IMR-90 (cell line): ENCODE measurements at regions not wholly inside any gene's neighbourhood (a gene's known extent, or its start where the extent isn't known, plus 50 kb on each side); places are given as distances from the start of the nearest gene placed in this dataset.
"Not testable (repeated sequence)": the region's sequence is repeated elsewhere in the genome, so short reads cannot be mapped to it uniquely, and the experiment has no call there.

Source experiments
- ATAC-seq: fragments of 200-7000 bp; cut with Tn5 transposase; 2 replicates; pipeline ENCODE4 v1.9.1; 2020; ENCODE audit warnings: low read depth, mild to moderate bottlenecking, moderate library complexity
- BruUV-seq: library from RNA; stranded (reverse); fragments of 400-500 nt; replicated peaks from 2 replicates; lab custom pipeline; 2021; lab: Mats Ljungman, UMichigan
- CTCF ChIA-PET: fragments of 300-600 bp; formaldehyde crosslinking; extraction: SDS; loops from one replicate; lab custom pipeline; 2021; ENCODE audit warnings: antibody characterized with exemption; lab: Yijun Ruan, JAX
- POLR2A ChIA-PET: fragments of 300-600 bp; sonication (Branson Sonifier 250); formaldehyde crosslinking; loops from one replicate; lab custom pipeline; 2022; ENCODE audit warnings: antibody characterized with exemption; ENCODE audit not compliant: unreplicated experiment; lab: Charles Lee
- DNase-seq: peaks from one replicate; pipeline ENCODE4 v3.0.0; 2013
- H2AFZ ChIP-seq: replicated peaks from 2 replicates; pipeline ENCODE3; 2013; ENCODE audit warnings: low read length, mild to moderate bottlenecking; ENCODE audit not compliant: poor library complexity
- H2AK5ac ChIP-seq: 2 replicates; pipeline ENCODE4 v1.6.1; 2013; ENCODE audit warnings: low read depth, low read length, inconsistent platforms
- H2AK9ac ChIP-seq: replicated peaks from 2 replicates; pipeline ENCODE3; 2013; ENCODE audit warnings: mild to moderate bottlenecking, low read depth, low read length, moderate library complexity; ENCODE audit not compliant: poor library complexity
- H2BK120ac ChIP-seq: 2 replicates; pipeline ENCODE4 v1.6.1; 2013; ENCODE audit warnings: low read depth, low read length, inconsistent platforms
- H2BK15ac ChIP-seq: 3 replicates; pipeline ENCODE4 v1.6.1; 2013; ENCODE audit warnings: low read depth, low read length, inconsistent platforms
- H2BK20ac ChIP-seq: 2 replicates; pipeline ENCODE4 v1.6.1; 2013; ENCODE audit warnings: low read depth, mild to moderate bottlenecking, inconsistent platforms, low read length, moderate library complexity
- H2BK5ac ChIP-seq: 2 replicates; pipeline ENCODE4 v1.6.1; 2013; ENCODE audit warnings: mild to moderate bottlenecking, low read depth, low read length, inconsistent platforms; ENCODE audit not compliant: poor library complexity, severe bottlenecking
- H3K14ac ChIP-seq: replicated peaks from 2 replicates; pipeline ENCODE4 v1.6.1; 2013; ENCODE audit warnings: low read depth, low read length, inconsistent platforms
- H3K18ac ChIP-seq: 2 replicates; pipeline ENCODE4 v1.6.1; 2013; ENCODE audit warnings: low read depth, low read length, control low read depth
- H3K23ac ChIP-seq: 2 replicates; pipeline ENCODE4 v1.6.1; 2013; ENCODE audit warnings: low read depth, low read length, inconsistent platforms
- H3K27ac ChIP-seq: 2 replicates; pipeline ENCODE4 v1.5.1; 2013; ENCODE audit warnings: mild to moderate bottlenecking, control low read depth, low read length; ENCODE audit not compliant: insufficient read depth
- H3K27me3 ChIP-seq: 2 replicates; pipeline ENCODE4 v1.6.1; 2013; ENCODE audit warnings: low read length; ENCODE audit not compliant: control insufficient read depth, insufficient read depth
- H3K36me3 ChIP-seq: 2 replicates; pipeline ENCODE4 v1.6.1; 2013; ENCODE audit warnings: low read length, mixed read lengths; ENCODE audit not compliant: control insufficient read depth, insufficient read depth
- H3K4ac ChIP-seq: 2 replicates; pipeline ENCODE4 v1.6.1; 2013; ENCODE audit warnings: low read depth, low read length, inconsistent platforms
- H3K4me1 ChIP-seq: 2 replicates; pipeline ENCODE4 v1.6.1; 2013; ENCODE audit warnings: low read length, mixed read lengths; ENCODE audit not compliant: control insufficient read depth, insufficient read depth
- H3K4me2 ChIP-seq: 2 replicates; pipeline ENCODE4 v1.6.1; 2013; ENCODE audit warnings: low read depth, mild to moderate bottlenecking, control low read depth, low read length, moderate library complexity
- H3K4me3 ChIP-seq: 2 replicates; pipeline ENCODE4 v1.5.1; 2013; ENCODE audit warnings: low read depth, mild to moderate bottlenecking, control low read depth, low read length, moderate library complexity; ENCODE audit not compliant: insufficient read depth
- H3K56ac ChIP-seq: 2 replicates; pipeline ENCODE4 v1.6.1; 2013; ENCODE audit warnings: low read length, inconsistent platforms; ENCODE audit not compliant: insufficient read depth; ENCODE audit errors: extremely low read depth
- H3K79me1 ChIP-seq, 2 experiments: 2 replicates each; pipeline ENCODE4 v1.6.1; 2013; ENCODE audit warnings: low read length in 2 of 2, inconsistent platforms in 1 of 2, low read depth in 1 of 2
- H3K9ac ChIP-seq: 2 replicates; pipeline ENCODE4 v1.6.1; 2013; ENCODE audit warnings: low read depth, low read length, control low read depth
- H3K9me1 ChIP-seq: 2 replicates; pipeline ENCODE4 v1.6.1; 2013; ENCODE audit warnings: low read length, inconsistent platforms; ENCODE audit not compliant: insufficient read depth
- H3K9me3 ChIP-seq: 2 replicates; pipeline ENCODE4 v1.6.1; 2013; ENCODE audit warnings: low read length; ENCODE audit not compliant: control insufficient read depth, insufficient read depth
- H4K20me1 ChIP-seq: 2 replicates; pipeline ENCODE4 v1.6.1; 2013; ENCODE audit warnings: low read length, inconsistent platforms; ENCODE audit not compliant: insufficient read depth
- H4K5ac ChIP-seq: 2 replicates; pipeline ENCODE4 v1.6.1; 2013; ENCODE audit warnings: mild to moderate bottlenecking, low read depth, low read length, control low read depth
- H4K8ac ChIP-seq, 2 experiments: 2 replicates each; pipeline ENCODE4 v1.6.1; 2013; ENCODE audit warnings: low read depth in 2 of 2, low read length in 2 of 2, control low read depth in 1 of 2, inconsistent platforms in 1 of 2
- H4K91ac ChIP-seq: 2 replicates; pipeline ENCODE4 v1.6.1; 2013; ENCODE audit warnings: low read depth, low read length, inconsistent platforms; ENCODE audit not compliant: insufficient read depth
- WGBS, 2 experiments: methylation state at CpG; one replicate each; pipeline versions ENCODE4 v1.1.5 to v1.1.7; 2013; ENCODE audit warnings: missing lambda C conversion rate in 2 of 2; ENCODE audit not compliant: insufficient read length in 1 of 2; ENCODE audit errors: extremely low coverage in 2 of 2; 5-methylcytosine and 5-hydroxymethylcytosine counted together
- dilution Hi-C: fragments of 300-500 bp; cut with HindIII; formaldehyde crosslinking; loops from one replicate; pipeline ENCODE4 v1.14.3; 2018; ENCODE audit warnings: low sequenced_read_pairs; ENCODE audit not compliant: unreplicated experiment
- in situ Hi-C: fragments of 300-500 bp; cut with MboI; formaldehyde crosslinking; loops from 3 replicates; pipeline ENCODE4 v1.14.3; 2019; ENCODE audit warnings: low sequenced_read_pairs, inconsistent platforms, mixed read lengths
- intact Hi-C: fragments of 100-400 bp; cut with micrococcal nuclease; formaldehyde crosslinking; loops from 2 replicates; pipeline ENCODE4 v1.10.0; 2022

DNA sequence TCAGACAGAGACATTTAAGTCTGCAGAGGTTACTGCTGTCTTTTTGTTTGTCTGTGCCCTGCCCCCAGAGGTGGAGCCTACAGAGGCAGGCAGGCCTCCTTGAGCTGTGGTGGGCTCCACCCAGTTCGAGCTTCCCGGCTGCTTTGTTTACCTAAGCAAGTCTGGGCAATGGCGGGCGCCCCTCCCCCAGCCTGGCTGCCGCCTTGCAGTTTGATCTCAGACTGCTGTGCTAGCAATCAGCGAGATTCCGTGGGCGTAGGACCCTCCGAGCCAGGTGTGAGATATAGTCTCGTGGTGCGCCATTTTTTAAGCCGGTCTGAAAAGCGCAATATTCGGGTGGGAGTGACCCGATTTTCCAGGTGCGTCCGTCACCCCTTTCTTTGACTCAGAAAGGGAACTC lies 245.0 kb upstream of the CDH2 start:
- H3K27me3 ChIP-seq, H4K20me1 ChIP-seq, H3K4me3 ChIP-seq, dilution Hi-C loops, H3K9me3 ChIP-seq, H4K8ac ChIP-seq, BruUV-seq, H3K79me1 ChIP-seq, H3K9me1 ChIP-seq, H3K14ac ChIP-seq, in situ Hi-C loops, H2BK120ac ChIP-seq, H4K5ac ChIP-seq, H3K4me2 ChIP-seq, H4K91ac ChIP-seq, H2BK20ac ChIP-seq, H3K4me1 ChIP-seq, H3K23ac ChIP-seq, DNase-seq, H3K9ac ChIP-seq, ATAC-seq, H3K4ac ChIP-seq, intact Hi-C loops, H2BK15ac ChIP-seq, H2AK9ac ChIP-seq, CTCF ChIA-PET, H3K27ac ChIP-seq, POLR2A ChIA-PET, H2AK5ac ChIP-seq, H3K56ac ChIP-seq, H3K36me3 ChIP-seq, H3K18ac ChIP-seq, H2AFZ ChIP-seq, H2BK5ac ChIP-seq: not testable (repeated sequence)
- WGBS, 2 experiments, result no CpG with 5 or more reads among the region's 17 CpGs
